ENCODE measurements at regions not wholly inside any gene's neighbourhood (a gene's known extent, or its start where the extent isn't known, plus 50 kb on each side); places are given as distances from the start of the nearest gene placed in this dataset.
"Not testable (repeated sequence)": the region's sequence is repeated elsewhere in the genome, so short reads cannot be mapped to it uniquely, and the experiment has no call there.

DNA sequence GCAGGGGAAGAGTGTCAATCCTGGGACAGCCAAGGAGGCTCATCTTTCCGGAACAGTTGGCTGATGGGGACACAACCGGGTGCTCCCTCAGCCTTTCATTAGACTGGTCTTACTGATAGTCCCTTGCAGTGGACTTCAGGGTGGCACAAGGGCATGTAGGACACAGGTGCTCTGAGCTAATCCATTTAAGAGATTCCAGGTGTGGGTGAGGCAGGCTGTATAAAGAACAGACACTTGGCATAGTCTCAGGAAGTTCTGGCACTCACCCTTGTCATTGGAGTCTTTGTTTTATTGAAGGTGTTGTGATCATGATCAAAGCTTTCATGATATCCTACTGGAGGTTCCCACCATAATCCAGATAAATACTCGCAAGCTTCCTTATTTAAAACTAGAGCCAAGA lies 341.6 kb downstream of the EMP1 start:
- DNase-seq (ENCODE audit: low read depth, low spot score) = no peak
- H3K4me3 ChIP-seq (ENCODE audit: low read length) = no peak overlapping the region

DNA sequence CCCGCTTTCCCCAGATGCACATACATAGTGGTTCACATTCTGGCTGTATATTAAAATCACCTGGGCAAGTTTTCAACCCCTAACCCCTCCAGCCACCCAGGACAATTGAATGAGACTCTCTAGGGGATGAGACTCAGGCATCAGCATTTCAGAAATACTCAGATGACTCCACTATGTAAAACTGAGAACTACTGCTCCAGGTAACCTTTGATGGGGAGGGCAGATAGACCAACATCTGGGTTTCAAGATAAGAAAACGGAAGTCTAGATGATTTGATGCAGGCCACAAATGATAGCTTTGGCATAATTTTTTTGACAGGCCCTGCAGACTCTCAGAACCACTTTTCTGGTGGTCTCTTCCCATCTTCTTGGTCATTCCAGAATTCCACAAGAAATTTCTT lies 341.1 kb downstream of the EMP1 start:
- no peak overlapping the region for H3K4me3 ChIP-seq (ENCODE audit: low read length)
- DNase-seq (ENCODE audit: low read depth, low spot score) = peak; percentile 50

DNA sequence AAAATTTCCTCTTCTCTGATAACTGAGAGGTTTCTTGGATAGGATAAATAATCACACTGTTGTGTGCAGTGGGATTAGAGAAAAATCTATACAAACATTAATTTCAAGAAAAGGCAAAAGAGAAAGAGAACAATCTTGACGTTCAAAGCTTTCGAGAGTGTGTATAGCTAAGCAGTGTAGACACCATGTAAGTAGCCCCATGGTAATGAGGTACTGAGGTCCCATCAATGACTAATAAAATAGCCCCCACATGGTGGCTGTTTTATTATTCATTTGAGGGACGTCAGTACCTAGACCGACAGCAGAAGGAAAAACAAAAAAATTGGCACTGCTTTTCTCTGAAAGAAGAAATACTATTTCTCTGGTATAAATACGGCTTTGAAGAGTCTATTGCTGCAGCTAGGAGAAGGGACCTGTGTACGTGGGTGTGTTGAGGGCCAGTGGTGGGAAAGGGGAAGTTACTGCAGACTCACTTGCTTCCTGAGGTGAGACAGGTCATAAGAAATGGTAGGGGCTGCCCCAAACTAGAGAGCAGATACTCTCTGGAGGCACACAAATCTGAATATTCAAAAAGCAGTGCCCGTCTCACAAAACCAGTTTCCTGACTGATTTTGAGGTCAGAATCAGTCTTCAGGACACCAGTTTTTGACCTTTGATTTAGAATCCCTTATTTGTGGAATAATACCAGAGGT lies 339.8 kb downstream of the EMP1 start:
- DNase-seq (ENCODE audit: low read depth, low spot score) = no peak
- H3K4me3 ChIP-seq (ENCODE audit: low read length) = no peak overlapping the region

GRCh38 chr12:13534645-13535398 lies 338.3 kb downstream of the EMP1 start:
- DNase-seq (ENCODE audit: low read depth, low spot score) = peak; percentile 52
- H3K4me3 ChIP-seq (ENCODE audit: low read length) = no peak overlapping the region

DNA sequence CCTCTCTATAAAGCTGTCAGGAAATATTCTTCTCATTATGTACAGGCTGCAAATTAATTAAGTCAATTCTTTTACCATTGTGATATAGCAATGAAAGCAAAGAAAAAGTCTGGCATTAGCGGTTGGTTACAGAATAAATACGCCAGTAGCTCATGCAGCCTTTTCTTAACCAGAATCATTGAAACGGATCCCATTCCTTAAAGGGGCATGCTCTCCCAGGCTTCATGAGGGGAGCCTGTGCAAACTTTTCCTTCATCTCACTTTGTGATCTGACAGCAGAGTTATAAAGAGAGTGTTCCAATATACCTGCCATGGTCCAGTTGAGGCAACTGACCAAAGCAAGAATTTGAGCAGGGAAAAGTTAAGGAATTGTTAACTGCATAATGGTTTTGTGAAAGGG lies 337.7 kb downstream of the EMP1 start:
- H3K4me3 ChIP-seq (ENCODE audit: low read length) = no peak overlapping the region
- DNase-seq (ENCODE audit: low read depth, low spot score) = no peak

- DNase-seq (ENCODE audit: low read depth, low spot score) = no peak
- H3K4me3 ChIP-seq (ENCODE audit: low read length) = no peak overlapping the region
Measured at GRCh38 chr12:13530966-13531365, 334.4 kb downstream of the EMP1 start.

- not testable (repeated sequence) for DNase-seq (ENCODE audit: low read depth, low spot score)
Measured at GRCh38 chr12:13526185-13526921, 329.8 kb downstream of the EMP1 start.

DNA sequence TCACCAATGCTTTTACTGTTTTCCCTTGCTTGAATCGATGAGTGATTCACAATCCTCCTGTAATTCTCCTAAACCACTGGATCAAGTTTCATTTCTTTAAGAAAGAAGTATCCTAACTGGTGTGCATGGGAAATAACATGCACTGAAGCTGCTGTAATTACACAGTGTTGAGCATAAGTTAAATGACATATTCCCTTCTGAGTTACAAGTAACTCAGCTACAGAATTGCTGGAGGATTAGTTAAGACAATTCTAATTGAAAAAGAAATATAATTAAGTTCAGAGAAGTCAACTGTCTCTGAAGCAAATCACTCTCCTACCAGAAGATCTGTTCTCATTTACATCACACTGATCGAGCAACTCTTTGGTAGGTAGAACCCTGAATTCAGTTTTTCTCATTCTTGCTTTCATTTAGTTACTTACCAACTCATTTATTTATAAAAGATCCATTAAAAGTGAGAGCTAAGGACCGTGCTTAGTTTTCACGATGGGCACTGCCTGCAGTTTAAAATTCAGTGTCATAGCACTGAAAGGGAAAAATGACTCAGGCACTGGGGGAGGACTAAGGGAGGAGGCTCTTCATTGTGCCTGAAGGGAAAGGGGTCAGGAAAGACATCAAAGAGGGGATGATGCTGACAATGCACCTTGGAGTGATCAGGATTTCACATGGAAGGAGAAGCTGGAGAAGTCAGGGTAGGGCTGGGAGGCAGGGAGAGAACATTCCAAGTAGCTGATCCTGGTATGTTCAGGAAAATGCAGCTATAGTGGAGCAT lies 327.2 kb downstream of the EMP1 start:
- no peak for DNase-seq (ENCODE audit: low read depth, low spot score)
- no peak overlapping the region for H3K4me3 ChIP-seq (ENCODE audit: low read length)

More at GRCh38 chr12:13526185-13526921, 329.8 kb downstream of the EMP1 start:
- not testable (repeated sequence) for H3K4me3 ChIP-seq (ENCODE audit: low read length)

GRCh38 chr12:13518034-13518433 lies 321.5 kb downstream of the EMP1 start:
- not testable (repeated sequence) for DNase-seq (ENCODE audit: low read depth, low spot score); H3K4me3 ChIP-seq (ENCODE audit: low read length)

- no peak overlapping the region for H3K4me3 ChIP-seq (ENCODE audit: low read length)
- DNase-seq (ENCODE audit: low read depth, low spot score) = no peak
Measured at GRCh38 chr12:13509740-13510139, 313.2 kb downstream of the EMP1 start.

GRCh38 chr12:13505636-13506035 lies 309.1 kb downstream of the EMP1 start:
- no peak for DNase-seq (ENCODE audit: low read depth, low spot score)
- no peak overlapping the region for H3K4me3 ChIP-seq (ENCODE audit: low read length)

DNA sequence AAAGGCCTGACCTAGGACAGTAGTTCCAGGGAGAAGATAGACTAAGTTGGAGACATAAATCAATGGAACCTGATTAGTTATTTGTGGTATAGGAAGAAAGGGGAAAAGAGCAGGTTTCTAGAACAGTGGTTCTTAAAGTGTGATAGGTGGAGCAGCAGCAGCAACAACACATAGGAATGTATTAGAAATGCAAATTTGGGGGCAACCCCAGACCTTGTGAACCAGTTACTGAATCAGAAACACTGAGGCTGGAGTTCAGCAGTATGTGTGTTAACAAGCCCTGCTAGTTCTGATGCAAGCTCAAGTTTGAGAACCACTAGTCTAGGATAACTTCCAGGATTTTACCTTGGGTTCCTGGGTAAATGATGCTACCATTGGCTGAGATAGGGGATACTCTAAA lies 308.7 kb downstream of the EMP1 start:
- H3K4me3 ChIP-seq (ENCODE audit: low read length) = no peak overlapping the region
- DNase-seq (ENCODE audit: low read depth, low spot score) = no peak

GRCh38 chr12:13504736-13505135 lies 308.2 kb downstream of the EMP1 start:
- no peak overlapping the region for H3K4me3 ChIP-seq (ENCODE audit: low read length)
- DNase-seq (ENCODE audit: low read depth, low spot score) = no peak

- H3K4me3 ChIP-seq (ENCODE audit: low read length) = no peak overlapping the region
Measured at GRCh38 chr12:13504074-13504473, 307.5 kb downstream of the EMP1 start.

GRCh38 chr12:13503094-13503835 lies 306.7 kb downstream of the EMP1 start:
- H3K4me3 ChIP-seq (ENCODE audit: low read length) = no peak overlapping the region
- DNase-seq (ENCODE audit: low read depth, low spot score) = no peak

More at GRCh38 chr12:13504074-13504473, 307.5 kb downstream of the EMP1 start:
- no peak for DNase-seq (ENCODE audit: low read depth, low spot score)

DNA sequence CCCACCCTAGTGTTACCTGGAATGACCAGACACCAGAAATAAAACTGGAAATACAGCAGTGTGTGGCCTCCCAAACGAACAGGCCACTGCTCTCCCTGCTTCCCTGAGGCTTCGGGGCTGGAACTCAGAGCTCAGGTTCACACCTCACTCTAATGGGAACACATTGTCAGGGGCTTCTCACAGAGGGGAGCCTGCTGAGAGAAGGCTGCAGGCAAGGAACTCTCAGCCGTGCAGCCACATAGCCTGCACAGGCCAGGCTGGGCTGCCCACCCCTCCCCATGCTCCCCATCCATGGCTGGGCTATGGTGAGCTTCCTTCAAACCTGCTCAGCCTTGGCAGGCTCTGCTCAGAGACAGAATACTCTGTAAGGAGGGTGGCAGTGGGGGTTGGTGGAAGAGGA lies 302.5 kb downstream of the EMP1 start:
- no peak for DNase-seq (ENCODE audit: low read depth, low spot score)
- no peak overlapping the region for H3K4me3 ChIP-seq (ENCODE audit: low read length)

DNA sequence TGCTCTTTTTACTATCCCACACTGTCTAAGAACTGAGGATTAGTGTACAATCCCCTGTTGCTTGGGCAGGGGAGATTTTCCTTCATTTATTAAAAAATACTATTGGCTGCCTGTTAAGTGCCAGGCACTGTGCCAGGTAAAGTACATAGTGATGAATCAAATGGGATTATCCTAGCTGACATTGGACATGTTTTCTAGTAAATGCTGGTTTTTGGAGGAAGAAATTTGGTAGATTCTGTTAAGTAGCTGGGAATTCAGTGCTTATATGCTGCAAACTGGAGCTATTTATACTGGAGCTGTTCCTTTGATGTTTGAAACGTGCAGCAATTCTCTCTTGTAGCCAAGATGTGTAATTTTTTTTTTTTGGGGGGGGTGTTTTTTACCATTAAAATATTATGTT lies 299.6 kb downstream of the EMP1 start:
- H3K4me3 ChIP-seq (ENCODE audit: low read length) = no peak overlapping the region
- no peak for DNase-seq (ENCODE audit: low read depth, low spot score)

GRCh38 chr12:13489246-13489645 lies 292.7 kb downstream of the EMP1 start:
- H3K4me3 ChIP-seq (ENCODE audit: low read length) = no peak overlapping the region
- DNase-seq (ENCODE audit: low read depth, low spot score) = no peak

- H3K4me3 ChIP-seq (ENCODE audit: low read length) = no peak overlapping the region
- no peak for DNase-seq (ENCODE audit: low read depth, low spot score)
Measured at GRCh38 chr12:13487326-13487725, 290.8 kb downstream of the EMP1 start.

Data from Jurkat, Clone E6-1 (cell line).